HCT116 (cell line): ENCODE measurements at regions not wholly inside any gene's neighbourhood (a gene's known extent, or its start where the extent isn't known, plus 50 kb on each side); places are given as distances from the start of the nearest gene placed in this dataset.

Experiments used
- ATAC-seq: fragments of 200-7000 bp; cut with Tn5 transposase; 2 replicates; pipeline ENCODE4 v1.9.1; 2020; ENCODE audit warnings: mild to moderate bottlenecking, moderate library complexity
- BruUV-seq: library from RNA; stranded (reverse); fragments of 400-500 nt; replicated peaks from 2 replicates; lab custom pipeline; 2021; lab: Mats Ljungman, UMichigan
- CTCF ChIA-PET: fragments of 300-600 bp; sonication (Branson Sonifier 250); formaldehyde crosslinking; loops from one replicate; lab custom pipeline; 2021; ENCODE audit warnings: antibody characterized with exemption; lab: Charles Lee
- POLR2A ChIA-PET: fragments of 300-600, 350-600 bp; sonication (Branson Sonifier 250); formaldehyde crosslinking; loops from one replicate; lab custom pipeline; 2021; ENCODE audit warnings: antibody characterized with exemption; lab: Charles Lee
- RAD21 ChIA-PET, 2 experiments: fragments of 300-600 bp; sonication (Branson Sonifier 250); formaldehyde crosslinking; loops; one replicate each; lab custom pipeline; 2023; ENCODE audit warnings: low total read pairs in 2 of 2; ENCODE audit not compliant: uncharacterized antibody in 2 of 2, unreplicated experiment in 2 of 2, low non-redundant PET in 1 of 2; lab: Charles Lee
- DNase-seq: peaks from one replicate; pipeline ENCODE4 v3.0.0-alpha.2; 2010; ENCODE audit warnings: low read depth, low spot score
- H2AFZ ChIP-seq: fragments of 200-600 bp; shearing (Covaris generic), sonication (generic); 2 replicates; pipeline ENCODE4 v1.6.1; 2017; ENCODE audit warnings: low read depth, mixed run types, mixed read lengths, antibody characterized with exemption, low read length; ENCODE audit not compliant: poor library complexity, severe bottlenecking
- H3K27ac ChIP-seq: 2 replicates; pipeline ENCODE4 v1.5.1; 2012; ENCODE audit warnings: low read depth, low read length
- H3K27me3 ChIP-seq: fragments of 200-600 bp; sonication (generic); 2 replicates; pipeline ENCODE4 v1.6.1; 2016; ENCODE audit warnings: mixed run types, low read length, mixed read lengths; ENCODE audit not compliant: insufficient read depth
- H3K36me3 ChIP-seq, 2 experiments: fragments of 200-500 bp in 1 of 2; fragments of 200-600 bp in 1 of 2; sonication (Bioruptor generic) in 1 of 2; sonication (generic) in 1 of 2; 2 replicates each; pipeline versions ENCODE4 v1.5.1 to v1.6.1; 2014 to 2016; ENCODE audit warnings: low read length in 2 of 2, inconsistent platforms in 1 of 2, mixed read lengths in 1 of 2, mixed run types in 1 of 2; ENCODE audit not compliant: insufficient read depth in 2 of 2, control insufficient read depth in 1 of 2
- H3K4me1 ChIP-seq, 2 experiments: fragments of 200-600 bp in 1 of 2; sonication (generic) in 1 of 2; 2 replicates each; pipeline versions ENCODE4 v1.5.1 to v1.6.1; 2012 to 2017; ENCODE audit warnings: low read length in 2 of 2, inconsistent platforms in 1 of 2, mild to moderate bottlenecking in 1 of 2, mixed read lengths in 1 of 2, mixed run types in 1 of 2, moderate library complexity in 1 of 2; ENCODE audit not compliant: insufficient read depth in 2 of 2, control insufficient read depth in 1 of 2
- H3K4me2 ChIP-seq: fragments of 200-600 bp; sonication (generic); 2 replicates; pipeline ENCODE4 v1.6.1; 2017; ENCODE audit warnings: mixed run types, low read length, mixed read lengths
- H3K4me3 ChIP-seq, 2 experiments: fragments of 200-600 bp in 1 of 2; sonication (generic) in 1 of 2; replicated peaks in 1 of 2; 2 replicates each; pipeline ENCODE4 v1.5.1; 2011 to 2016; ENCODE audit warnings: low read length in 2 of 2, control low read depth in 1 of 2, low read depth in 1 of 2, mild to moderate bottlenecking in 1 of 2, mixed read lengths in 1 of 2, mixed run types in 1 of 2
- H3K79me2 ChIP-seq: fragments of 200-600 bp; sonication (generic); 2 replicates; pipeline ENCODE4 v1.6.1; 2017; ENCODE audit warnings: mild to moderate bottlenecking, mixed run types, low read length, moderate library complexity, mixed read lengths; ENCODE audit not compliant: insufficient read depth
- H3K9ac ChIP-seq: fragments of 200-600 bp; sonication (generic); 2 replicates; pipeline ENCODE4 v1.6.1; 2016; ENCODE audit warnings: low read length, mixed read lengths
- H3K9me2 ChIP-seq: fragments of 200-600 bp; sonication (generic), shearing (Covaris generic); 2 replicates; pipeline ENCODE4 v1.6.1; 2017; ENCODE audit warnings: mixed run types, mild to moderate bottlenecking, moderate library complexity; ENCODE audit not compliant: insufficient read depth
- H3K9me3 ChIP-seq, 2 experiments: fragments of 200-500 bp in 1 of 2; fragments of 200-600 bp in 1 of 2; sonication (Bioruptor generic) in 1 of 2; sonication (generic) in 1 of 2; 2 replicates each; pipeline ENCODE4 v1.6.1; 2014 to 2017; ENCODE audit warnings: low read length in 2 of 2, mixed read lengths in 2 of 2, inconsistent platforms in 1 of 2, low read depth in 1 of 2, mild to moderate bottlenecking in 1 of 2, mixed run types in 1 of 2, moderate library complexity in 1 of 2; ENCODE audit not compliant: control insufficient read depth in 1 of 2, insufficient read depth in 1 of 2
- H4K20me1 ChIP-seq: fragments of 200-600 bp; sonication (generic), shearing (Covaris generic); 2 replicates; pipeline ENCODE4 v1.6.1; 2017; ENCODE audit warnings: mixed run types, mild to moderate bottlenecking, moderate library complexity; ENCODE audit not compliant: insufficient read depth
- CEBPB ChIP-seq: IDR thresholded peaks from 2 replicates; pipeline ENCODE4 v1.6.1; 2012; ENCODE audit warnings: low read depth
- ELF1 ChIP-seq: IDR thresholded peaks from 2 replicates; pipeline ENCODE4 v1.6.1; 2012; ENCODE audit warnings: low read depth, borderline replicate concordance
- EZH2 ChIP-seq: fragments of 200-600 bp; sonication (generic); IDR thresholded peaks from 2 replicates; pipeline ENCODE4 v1.6.1; 2017; ENCODE audit warnings: antibody characterized with exemption, mixed run types
- EZH2phosphoT487 ChIP-seq: fragments of 200-600 bp; IDR thresholded peaks from 2 replicates; pipeline ENCODE4 v1.6.1; 2018; ENCODE audit warnings: antibody characterized with exemption, borderline replicate concordance
- FOSL1 ChIP-seq: IDR thresholded peaks from 2 replicates; pipeline ENCODE4 v1.6.1; 2012; ENCODE audit warnings: low read depth
- POLR2A ChIP-seq: IDR thresholded peaks from 2 replicates; pipeline ENCODE4 v1.7.0; 2011; ENCODE audit warnings: borderline replicate concordance; ENCODE audit not compliant: insufficient read depth, insufficient read length; ENCODE audit errors: extremely low read depth
- POLR2AphosphoS5 ChIP-seq: IDR thresholded peaks from 2 replicates; pipeline ENCODE4 v1.6.1; 2011; ENCODE audit warnings: mild to moderate bottlenecking, low read depth, low read length, moderate library complexity
- RAD21 ChIP-seq: IDR thresholded peaks from 2 replicates; pipeline ENCODE4 v1.6.1; 2012; ENCODE audit warnings: low read depth, mild to moderate bottlenecking
- SIN3A ChIP-seq: IDR thresholded peaks from 2 replicates; pipeline ENCODE4 v1.6.1; 2012; ENCODE audit warnings: low read depth
- SP1 ChIP-seq: IDR thresholded peaks from 2 replicates; pipeline ENCODE4 v1.6.1; 2012; ENCODE audit warnings: low read depth
- SRF ChIP-seq: IDR thresholded peaks from 2 replicates; pipeline ENCODE4 v1.6.1; 2012; ENCODE audit warnings: low read depth
- YY1 ChIP-seq: IDR thresholded peaks from 2 replicates; pipeline ENCODE4 v1.6.1; 2011; ENCODE audit warnings: low read length, low read depth, moderate library complexity, mild to moderate bottlenecking; ENCODE audit not compliant: insufficient replicate concordance; ENCODE audit errors: extremely low read depth
- intact Hi-C: fragments of 100-400 bp; cut with micrococcal nuclease; formaldehyde crosslinking; loops from 2 replicates; pipeline ENCODE4 v1.10.0; 2022
- TF ChIP-seq, protein P1 (sequence below): IDR thresholded peaks from 2 replicates; pipeline ENCODE4 v1.6.1; 2011; ENCODE audit warnings: mild to moderate bottlenecking, low read length, moderate library complexity; ENCODE audit not compliant: insufficient replicate concordance; ENCODE audit errors: extremely low read depth
- TF ChIP-seq, protein P2 (sequence below), 3 experiments: fragments of 200-600 bp in 1 of 3; sonication (generic) in 1 of 3; IDR thresholded peaks in 2 of 3; conservative IDR thresholded peaks in 1 of 3; 2 replicates each; pipeline ENCODE4 v1.5.1; 2012 to 2017; ENCODE audit warnings: low read depth in 2 of 3, low read length in 2 of 3, antibody characterized with exemption in 1 of 3, borderline replicate concordance in 1 of 3, control low read depth in 1 of 3, mild to moderate bottlenecking in 1 of 3, mixed read lengths in 1 of 3, mixed run types in 1 of 3, moderate library complexity in 1 of 3; ENCODE audit not compliant: insufficient read depth in 1 of 3
- TF ChIP-seq, protein P3 (sequence below): IDR thresholded peaks from 2 replicates; pipeline ENCODE4 v1.6.1; 2012; ENCODE audit warnings: low read depth
- TF ChIP-seq, protein P4 (sequence below): IDR thresholded peaks from 2 replicates; pipeline ENCODE4 v1.6.1; 2012

DNA sequence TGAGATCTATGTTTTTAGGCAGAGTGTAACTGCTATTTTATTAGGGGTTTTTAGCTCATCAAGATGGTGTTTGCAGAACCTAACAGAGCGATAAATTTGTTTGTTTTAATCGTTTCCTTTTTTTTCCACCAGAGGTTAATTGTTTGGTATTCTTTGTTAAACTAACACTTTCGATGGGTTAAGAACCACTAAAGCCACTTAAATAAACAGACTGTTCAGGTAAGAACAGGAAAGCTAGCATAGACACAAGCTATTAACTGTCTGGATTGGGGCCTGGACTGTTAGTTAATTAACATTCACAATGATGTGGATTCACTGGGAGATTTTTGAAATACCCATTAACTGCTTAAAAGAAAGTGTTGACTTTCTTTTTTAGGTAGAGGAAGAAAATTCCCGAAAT lies 209.0 kb upstream of the COPS8 start (continued):
- TF ChIP-seq YY1, result no peak
- no peak for TF ChIP-seq RAD21
- TF ChIP-seq EZH2phosphoT487, result no peak
- TF ChIP-seq POLR2AphosphoS5, result no peak
- no peak for TF ChIP-seq FOSL1
- TF ChIP-seq, protein P1, sequence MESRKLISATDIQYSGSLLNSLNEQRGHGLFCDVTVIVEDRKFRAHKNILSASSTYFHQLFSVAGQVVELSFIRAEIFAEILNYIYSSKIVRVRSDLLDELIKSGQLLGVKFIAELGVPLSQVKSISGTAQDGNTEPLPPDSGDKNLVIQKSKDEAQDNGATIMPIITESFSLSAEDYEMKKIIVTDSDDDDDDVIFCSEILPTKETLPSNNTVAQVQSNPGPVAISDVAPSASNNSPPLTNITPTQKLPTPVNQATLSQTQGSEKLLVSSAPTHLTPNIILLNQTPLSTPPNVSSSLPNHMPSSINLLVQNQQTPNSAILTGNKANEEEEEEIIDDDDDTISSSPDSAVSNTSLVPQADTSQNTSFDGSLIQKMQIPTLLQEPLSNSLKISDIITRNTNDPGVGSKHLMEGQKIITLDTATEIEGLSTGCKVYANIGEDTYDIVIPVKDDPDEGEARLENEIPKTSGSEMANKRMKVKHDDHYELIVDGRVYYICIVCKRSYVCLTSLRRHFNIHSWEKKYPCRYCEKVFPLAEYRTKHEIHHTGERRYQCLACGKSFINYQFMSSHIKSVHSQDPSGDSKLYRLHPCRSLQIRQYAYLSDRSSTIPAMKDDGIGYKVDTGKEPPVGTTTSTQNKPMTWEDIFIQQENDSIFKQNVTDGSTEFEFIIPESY, result no peak
- TF ChIP-seq SP1, result no peak
- TF ChIP-seq ELF1, result no peak
- TF ChIP-seq, protein P2, sequence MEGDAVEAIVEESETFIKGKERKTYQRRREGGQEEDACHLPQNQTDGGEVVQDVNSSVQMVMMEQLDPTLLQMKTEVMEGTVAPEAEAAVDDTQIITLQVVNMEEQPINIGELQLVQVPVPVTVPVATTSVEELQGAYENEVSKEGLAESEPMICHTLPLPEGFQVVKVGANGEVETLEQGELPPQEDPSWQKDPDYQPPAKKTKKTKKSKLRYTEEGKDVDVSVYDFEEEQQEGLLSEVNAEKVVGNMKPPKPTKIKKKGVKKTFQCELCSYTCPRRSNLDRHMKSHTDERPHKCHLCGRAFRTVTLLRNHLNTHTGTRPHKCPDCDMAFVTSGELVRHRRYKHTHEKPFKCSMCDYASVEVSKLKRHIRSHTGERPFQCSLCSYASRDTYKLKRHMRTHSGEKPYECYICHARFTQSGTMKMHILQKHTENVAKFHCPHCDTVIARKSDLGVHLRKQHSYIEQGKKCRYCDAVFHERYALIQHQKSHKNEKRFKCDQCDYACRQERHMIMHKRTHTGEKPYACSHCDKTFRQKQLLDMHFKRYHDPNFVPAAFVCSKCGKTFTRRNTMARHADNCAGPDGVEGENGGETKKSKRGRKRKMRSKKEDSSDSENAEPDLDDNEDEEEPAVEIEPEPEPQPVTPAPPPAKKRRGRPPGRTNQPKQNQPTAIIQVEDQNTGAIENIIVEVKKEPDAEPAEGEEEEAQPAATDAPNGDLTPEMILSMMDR (IDR thresholded peaks at IDR 0.05 in 2 of 3, conservative IDR thresholded peaks at IDR 0.05 in 1 of 3; ENCODE audit: borderline replicate concordance in 1 of 3, insufficient read depth in 1 of 3, low read depth in 2 of 3, low read length in 2 of 3), result no peak

DNA sequence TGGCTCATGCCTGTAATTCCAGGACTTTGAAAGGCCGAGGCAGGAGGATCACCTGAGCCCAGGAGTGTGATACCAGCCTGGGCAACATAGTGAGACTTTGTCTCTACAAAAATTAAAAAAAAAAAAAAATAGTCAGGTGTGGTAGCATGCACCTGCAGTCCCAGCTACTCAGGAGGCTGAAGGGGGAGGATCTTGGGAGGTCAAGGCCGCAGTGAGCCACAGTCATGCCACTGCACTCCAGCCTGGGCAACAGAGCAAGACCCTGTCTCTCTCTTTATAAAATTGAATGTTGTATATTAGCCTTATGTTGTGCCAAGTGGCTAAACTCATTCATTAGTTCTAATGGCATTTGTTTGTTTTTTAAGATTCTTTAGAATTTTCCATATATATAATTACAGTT lies 207.7 kb upstream of the COPS8 start:
- no TSS peak for BruUV-seq
- Histone ChIP-seq H3K79me2 (no peaks in the 10 kb centered on the region), H3K4me1 (0 out of 4 replicates have a peak, but pooled peaks cover 0 to 2% of the 10 kb centered on the region in 2 experiments), H3K4me2 (no peak overlapping the region), H3K27me3 (peaks cover 32% of the 10 kb centered on the region; the same call in 1 of the 2 replicates), H3K9ac (no peak overlapping the region), H2AFZ (no peak overlapping the region), H3K9me3 (no peaks in the 10 kb centered on the region), H3K4me3 (no peak overlapping the region), H3K36me3 (no peaks in the 10 kb centered on the region), H3K9me2 (no peaks in the 10 kb centered on the region), H4K20me1 (no peaks in the 10 kb centered on the region), H3K27ac (no peak overlapping the region)
- ChIA-PET CTCF (no interaction called here), POLR2A (no interaction called here), RAD21 (no interaction called here)
- no peak for ATAC-seq
- no peak for DNase-seq
- intact Hi-C loops, result no loop called here
- TF ChIP-seq, protein P1, result no peak
- TF ChIP-seq POLR2A (no peak), CEBPB (no peak), EZH2 (no peak), FOSL1 (no peak), POLR2AphosphoS5 (no peak), SRF (no peak), SIN3A (no peak)
- TF ChIP-seq, protein P3, sequence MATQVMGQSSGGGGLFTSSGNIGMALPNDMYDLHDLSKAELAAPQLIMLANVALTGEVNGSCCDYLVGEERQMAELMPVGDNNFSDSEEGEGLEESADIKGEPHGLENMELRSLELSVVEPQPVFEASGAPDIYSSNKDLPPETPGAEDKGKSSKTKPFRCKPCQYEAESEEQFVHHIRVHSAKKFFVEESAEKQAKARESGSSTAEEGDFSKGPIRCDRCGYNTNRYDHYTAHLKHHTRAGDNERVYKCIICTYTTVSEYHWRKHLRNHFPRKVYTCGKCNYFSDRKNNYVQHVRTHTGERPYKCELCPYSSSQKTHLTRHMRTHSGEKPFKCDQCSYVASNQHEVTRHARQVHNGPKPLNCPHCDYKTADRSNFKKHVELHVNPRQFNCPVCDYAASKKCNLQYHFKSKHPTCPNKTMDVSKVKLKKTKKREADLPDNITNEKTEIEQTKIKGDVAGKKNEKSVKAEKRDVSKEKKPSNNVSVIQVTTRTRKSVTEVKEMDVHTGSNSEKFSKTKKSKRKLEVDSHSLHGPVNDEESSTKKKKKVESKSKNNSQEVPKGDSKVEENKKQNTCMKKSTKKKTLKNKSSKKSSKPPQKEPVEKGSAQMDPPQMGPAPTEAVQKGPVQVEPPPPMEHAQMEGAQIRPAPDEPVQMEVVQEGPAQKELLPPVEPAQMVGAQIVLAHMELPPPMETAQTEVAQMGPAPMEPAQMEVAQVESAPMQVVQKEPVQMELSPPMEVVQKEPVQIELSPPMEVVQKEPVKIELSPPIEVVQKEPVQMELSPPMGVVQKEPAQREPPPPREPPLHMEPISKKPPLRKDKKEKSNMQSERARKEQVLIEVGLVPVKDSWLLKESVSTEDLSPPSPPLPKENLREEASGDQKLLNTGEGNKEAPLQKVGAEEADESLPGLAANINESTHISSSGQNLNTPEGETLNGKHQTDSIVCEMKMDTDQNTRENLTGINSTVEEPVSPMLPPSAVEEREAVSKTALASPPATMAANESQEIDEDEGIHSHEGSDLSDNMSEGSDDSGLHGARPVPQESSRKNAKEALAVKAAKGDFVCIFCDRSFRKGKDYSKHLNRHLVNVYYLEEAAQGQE, result no peak
- TF ChIP-seq, protein P4, sequence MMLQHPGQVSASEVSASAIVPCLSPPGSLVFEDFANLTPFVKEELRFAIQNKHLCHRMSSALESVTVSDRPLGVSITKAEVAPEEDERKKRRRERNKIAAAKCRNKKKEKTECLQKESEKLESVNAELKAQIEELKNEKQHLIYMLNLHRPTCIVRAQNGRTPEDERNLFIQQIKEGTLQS, result no peak
